Stomach (tissue), 8 donors: ENCODE measurements at regions not wholly inside any gene's neighbourhood (a gene's known extent, or its start where the extent isn't known, plus 50 kb on each side); places are given as distances from the start of the nearest gene placed in this dataset.
"Not testable (repeated sequence)": the region's sequence is repeated elsewhere in the genome, so short reads cannot be mapped to it uniquely, and the experiment has no call there.

Source experiments
- DNase-seq, 2 donors: peaks; one replicate each; pipeline versions ENCODE4 v3.0.0 to v3.0.0-alpha.2; 2013 to 2019
- H3K27ac ChIP-seq, 5 donors: fragments of 200-600 bp in 4 of 5; sonication (generic) in 4 of 5; one replicate each; pipeline ENCODE4 v1.5.1; 2013 to 2019; ENCODE audit warnings: mild to moderate bottlenecking in 1 of 5, moderate library complexity in 1 of 5
- H3K27me3 ChIP-seq, 3 donors: fragments of 200-600 bp; sonication (generic); one replicate each; pipeline ENCODE4 v1.5.1; 2017 to 2019; ENCODE audit warnings: mixed run types in 1 of 3
- H3K36me3 ChIP-seq, 4 donors: fragments of 200-600 bp; sonication (generic); 1 replicate in 3 of 4; 2 replicates in 1 of 4; pipeline ENCODE4 v1.5.1; 2016 to 2019
- H3K4me1 ChIP-seq, 4 donors: fragments of 200-600 bp; sonication (generic); one replicate each; pipeline ENCODE4 v1.5.1; 2016 to 2019
- H3K4me3 ChIP-seq, 4 donors: fragments of 200-600 bp; sonication (generic) in 3 of 4; one replicate each; pipeline ENCODE4 v1.5.1; 2016 to 2019; ENCODE audit warnings: mild to moderate bottlenecking in 1 of 4
- H3K9me3 ChIP-seq, 4 donors: fragments of 200-600 bp; sonication (generic); one replicate each; pipeline ENCODE4 v1.5.1; 2016 to 2019
- EP300 ChIP-seq: sonication (generic); formaldehyde crosslinking; IDR thresholded peaks from one replicate; pipeline ENCODE4 v1.6.1; 2017; ENCODE audit warnings: antibody characterized with exemption
- POLR2A ChIP-seq, 4 donors: fragments of 450-650 bp; IDR thresholded peaks; one replicate each; pipeline ENCODE4 v1.6.1; 2016; ENCODE audit warnings: antibody characterized with exemption in 4 of 4, control low read depth in 2 of 4, mild to moderate bottlenecking in 1 of 4, moderate library complexity in 1 of 4
- POLR2AphosphoS5 ChIP-seq, 3 donors: sonication (generic); formaldehyde crosslinking; IDR thresholded peaks; one replicate each; pipeline ENCODE4 v1.6.1; 2016; ENCODE audit warnings: antibody characterized with exemption in 3 of 3
- WGBS, 5 donors: extraction: QIAGEN DNeasy Blood & Tissue Kit in 3 of 5; methylation state at CpG; one replicate each; pipeline versions ENCODE4 v1.1.5 to v1.1.7; 2013 to 2018; 5-methylcytosine and 5-hydroxymethylcytosine counted together
- intact Hi-C: fragments of 100-400 bp; cut with DNase I; formaldehyde crosslinking; loops from one replicate; pipeline ENCODE4 v1.15.1; 2023; ENCODE audit warnings: low total_unique reads
- TF ChIP-seq, protein P1 (sequence below), 7 experiments: fragments of 450-650 bp in 4 of 7; fragments of 200-600 bp in 3 of 7; sonication (generic) in 3 of 7; IDR thresholded peaks; one replicate each; pipeline ENCODE4 v1.5.1; 2016 to 2019; ENCODE audit warnings: antibody characterized with exemption in 7 of 7, control low read depth in 2 of 7, mild to moderate bottlenecking in 1 of 7
- donor health status: healthy with polysubstance abuse.
- donor health status: Bipolar disorder and iron deficiency.
- donor health status: healthy.

- TF ChIP-seq POLR2AphosphoS5 (IDR thresholded peaks at IDR 0.05) (no peak), EP300 (no peak), POLR2A (IDR thresholded peaks at IDR 0.05) (no peak)
- TF ChIP-seq, protein P1, sequence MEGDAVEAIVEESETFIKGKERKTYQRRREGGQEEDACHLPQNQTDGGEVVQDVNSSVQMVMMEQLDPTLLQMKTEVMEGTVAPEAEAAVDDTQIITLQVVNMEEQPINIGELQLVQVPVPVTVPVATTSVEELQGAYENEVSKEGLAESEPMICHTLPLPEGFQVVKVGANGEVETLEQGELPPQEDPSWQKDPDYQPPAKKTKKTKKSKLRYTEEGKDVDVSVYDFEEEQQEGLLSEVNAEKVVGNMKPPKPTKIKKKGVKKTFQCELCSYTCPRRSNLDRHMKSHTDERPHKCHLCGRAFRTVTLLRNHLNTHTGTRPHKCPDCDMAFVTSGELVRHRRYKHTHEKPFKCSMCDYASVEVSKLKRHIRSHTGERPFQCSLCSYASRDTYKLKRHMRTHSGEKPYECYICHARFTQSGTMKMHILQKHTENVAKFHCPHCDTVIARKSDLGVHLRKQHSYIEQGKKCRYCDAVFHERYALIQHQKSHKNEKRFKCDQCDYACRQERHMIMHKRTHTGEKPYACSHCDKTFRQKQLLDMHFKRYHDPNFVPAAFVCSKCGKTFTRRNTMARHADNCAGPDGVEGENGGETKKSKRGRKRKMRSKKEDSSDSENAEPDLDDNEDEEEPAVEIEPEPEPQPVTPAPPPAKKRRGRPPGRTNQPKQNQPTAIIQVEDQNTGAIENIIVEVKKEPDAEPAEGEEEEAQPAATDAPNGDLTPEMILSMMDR (IDR thresholded peaks at IDR 0.05) = no peak
- H3K36me3 ChIP-seq = no peaks in the 10 kb centered on the region
- DNase-seq = no peak
- no peaks in the 10 kb centered on the region for H3K27me3 ChIP-seq
- peaks cover 0 to 4% (median 0%) of the 10 kb centered on the region in 4 donors for H3K9me3 ChIP-seq
- intact Hi-C loops = no loop called here
- no peak overlapping the region for H3K27ac ChIP-seq
- 64 to 96% (median 77%) methylated on average over 1 of the region's 1 CpG for WGBS, 5 donors
- no peaks in the 10 kb centered on the region for H3K4me1 ChIP-seq
- no peak overlapping the region for H3K4me3 ChIP-seq
Measured at GRCh38 chr5:96546120-96546519, 113.1 kb upstream of the PCSK1 start.

DNA sequence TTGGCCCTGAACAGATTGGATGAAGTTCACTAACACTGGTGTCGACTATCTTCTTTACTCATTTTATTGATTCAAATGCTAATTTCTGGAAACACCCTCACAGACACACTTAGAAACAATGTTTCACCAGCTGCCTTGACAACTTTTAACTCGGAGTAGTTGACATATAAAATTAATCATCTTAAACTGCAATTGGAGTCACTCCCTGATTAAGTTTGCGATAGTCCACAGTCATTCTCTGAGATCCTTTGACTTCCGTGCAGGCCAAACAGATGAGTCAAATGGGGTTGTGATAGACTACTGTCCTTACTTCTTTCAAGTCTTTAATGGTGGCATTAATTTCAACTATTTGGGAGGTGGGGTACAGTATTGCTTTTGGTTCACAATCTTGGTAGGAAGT, 114.4 kb upstream of the PCSK1 start:
- TF ChIP-seq, protein P1 (IDR thresholded peaks at IDR 0.05) = no peak
- no peak for TF ChIP-seq POLR2AphosphoS5 (IDR thresholded peaks at IDR 0.05)
- no peak for TF ChIP-seq EP300
- TF ChIP-seq POLR2A (IDR thresholded peaks at IDR 0.05) = no peak
- 69 to 81% (median 75%) methylated on average over 4 of the region's 4 CpGs for WGBS, 5 donors

DNA sequence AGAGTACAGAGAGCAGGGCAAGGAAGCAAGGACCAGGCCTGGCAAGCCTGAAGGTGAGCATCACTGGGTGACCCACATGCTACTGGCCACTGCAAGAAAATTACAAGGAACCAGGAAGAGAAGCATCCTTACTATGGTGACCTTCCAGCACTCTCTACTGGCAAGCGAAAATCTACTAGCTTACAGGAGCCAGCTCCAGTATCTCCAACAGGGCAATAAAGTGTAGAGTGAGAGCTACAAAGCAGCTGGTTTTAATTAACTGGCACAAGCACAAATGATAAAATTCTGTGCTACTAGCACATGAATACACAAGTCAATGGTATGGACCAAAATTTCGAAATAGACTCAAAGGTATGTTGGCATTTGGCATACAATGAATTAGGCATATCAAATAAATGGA, 113.3 kb upstream of the CAST start:
- no peaks in the 10 kb centered on the region for H3K4me1 ChIP-seq
- no peak overlapping the region for H3K27ac ChIP-seq
- DNase-seq = no peak
- intact Hi-C loops = no loop called here
- H3K4me3 ChIP-seq = no peak overlapping the region
- WGBS, 5 donors = 57 to 88% (median 69%) methylated on average over 2 of the region's 2 CpGs
- no peaks in the 10 kb centered on the region for H3K36me3 ChIP-seq
- no peaks in the 10 kb centered on the region for H3K9me3 ChIP-seq
- no peaks in the 10 kb centered on the region for H3K27me3 ChIP-seq
- TF ChIP-seq POLR2AphosphoS5 (IDR thresholded peaks at IDR 0.05) = no peak

More for the DNA sequence above, 114.4 kb upstream of the PCSK1 start:
- peaks cover 0 to 4% (median 0%) of the 10 kb centered on the region in 4 donors for H3K9me3 ChIP-seq
- intact Hi-C loops = no loop called here
- H3K27ac ChIP-seq = no peak overlapping the region
- no peak overlapping the region for H3K4me3 ChIP-seq
- H3K36me3 ChIP-seq = no peaks in the 10 kb centered on the region
- no peaks in the 10 kb centered on the region for H3K4me1 ChIP-seq
- no peak for DNase-seq
- no peaks in the 10 kb centered on the region for H3K27me3 ChIP-seq

DNA sequence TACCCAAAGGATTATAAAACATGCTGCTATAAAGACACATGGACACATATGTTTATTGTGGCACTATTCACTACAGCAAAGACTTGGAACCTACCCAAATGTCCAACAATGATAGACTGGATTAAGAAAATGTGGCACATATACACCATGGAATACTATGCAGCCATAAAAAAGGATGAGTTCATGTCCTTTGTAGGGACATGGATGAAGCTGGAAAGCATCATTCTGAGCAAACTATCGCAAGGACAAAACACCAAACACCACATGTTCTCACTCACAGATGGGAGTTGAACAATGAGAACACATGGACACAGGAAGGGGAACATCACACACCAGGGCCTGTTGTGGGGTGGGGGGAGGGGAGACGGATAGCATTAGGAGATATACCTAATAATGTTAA, 101.3 kb upstream of the CAST start:
- H3K4me1 ChIP-seq, DNase-seq, H3K4me3 ChIP-seq, H3K27me3 ChIP-seq, H3K27ac ChIP-seq, H3K9me3 ChIP-seq, H3K36me3 ChIP-seq, intact Hi-C loops: not testable (repeated sequence)
- WGBS, 5 donors = 90 to 99% (median 93%) methylated on average over 2 of the region's 2 CpGs

DNA sequence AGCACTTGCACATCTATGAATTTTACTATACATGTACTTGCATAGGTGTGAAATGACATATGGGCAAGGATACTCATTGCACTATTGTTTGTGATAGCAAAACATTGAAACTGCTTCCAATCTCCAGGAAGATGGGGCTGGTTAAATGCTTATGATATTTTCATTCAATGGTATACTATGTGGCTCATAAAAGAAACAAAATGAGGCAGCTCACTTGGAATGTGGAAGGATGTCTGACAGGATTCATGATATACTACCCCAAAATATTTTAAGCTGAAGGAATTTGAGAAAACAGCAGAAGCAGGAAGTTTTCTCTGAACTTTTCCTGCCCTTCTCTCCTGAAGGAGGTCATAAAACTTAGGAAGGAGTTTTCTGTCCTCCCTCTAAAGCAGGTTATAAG, 99.6 kb upstream of the CAST start:
- no peak overlapping the region for H3K4me3 ChIP-seq
- H3K27me3 ChIP-seq = no peaks in the 10 kb centered on the region
- H3K27ac ChIP-seq = no peak overlapping the region
- no peaks in the 10 kb centered on the region for H3K36me3 ChIP-seq
- TF ChIP-seq, protein P1 (IDR thresholded peaks at IDR 0.05) = no peak
- TF ChIP-seq POLR2A (IDR thresholded peaks at IDR 0.05) (no peak), POLR2AphosphoS5 (IDR thresholded peaks at IDR 0.05) (no peak)
- DNase-seq = no peak
- intact Hi-C loops = no loop called here
- no peaks in the 10 kb centered on the region for H3K9me3 ChIP-seq
- peaks cover 0 to 7% (median 0%) of the 10 kb centered on the region in 4 donors for H3K4me1 ChIP-seq

DNA sequence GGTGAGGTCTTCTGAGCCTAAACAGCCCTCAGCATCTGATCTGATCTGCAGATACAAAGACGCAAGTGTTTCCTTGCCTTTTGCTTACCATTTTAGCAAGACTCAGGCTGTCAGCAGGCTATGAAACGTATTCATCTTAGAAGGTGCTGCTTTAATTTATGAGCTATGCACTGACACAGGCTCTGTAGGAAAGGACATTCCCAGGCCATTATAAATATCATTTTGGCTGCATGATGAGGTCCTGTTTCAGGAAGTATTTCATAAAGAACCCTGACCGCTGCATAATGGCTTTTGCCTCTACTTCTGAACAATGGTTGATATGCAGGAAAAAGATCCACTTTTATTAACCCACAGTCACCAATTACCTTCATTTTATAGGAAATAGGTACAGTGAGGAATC, 98.4 kb upstream of the CAST start:
- Histone ChIP-seq H3K9me3 (no peaks in the 10 kb centered on the region), H3K27ac (no peak overlapping the region)
- 77 to 89% (median 84%) methylated on average over 3 of the region's 3 CpGs for WGBS, 5 donors

More for the DNA sequence above, 98.4 kb upstream of the CAST start:
- Histone ChIP-seq H3K4me1 (peaks cover 0 to 7% (median 0%) of the 10 kb centered on the region in 4 donors), H3K27me3 (no peaks in the 10 kb centered on the region), H3K36me3 (no peaks in the 10 kb centered on the region), H3K4me3 (no peak overlapping the region)
- no peak for DNase-seq
- TF ChIP-seq EP300 = no peak
- TF ChIP-seq POLR2A (IDR thresholded peaks at IDR 0.05) = no peak
- TF ChIP-seq POLR2AphosphoS5 (IDR thresholded peaks at IDR 0.05) = no peak
- TF ChIP-seq, protein P1 (IDR thresholded peaks at IDR 0.05) = no peak
- intact Hi-C loops = no loop called here
